DND-41 (cell line): ENCODE measurements at regions not wholly inside any gene's neighbourhood (a gene's known extent, or its start where the extent isn't known, plus 50 kb on each side); places are given as distances from the start of the nearest gene placed in this dataset.
"Not testable (repeated sequence)": the region's sequence is repeated elsewhere in the genome, so short reads cannot be mapped to it uniquely, and the experiment has no call there.

ENCODE experiments used
- ATAC-seq: fragments of 200-7000 bp; cut with Tn5 transposase; 3 replicates; pipeline ENCODE4 v1.9.1; 2021; ENCODE audit warnings: low read depth; ENCODE audit not compliant: insufficient read depth
- DNase-seq: peaks from one replicate; pipeline ENCODE4 v3.0.0-alpha.2; 2020
- H2AFZ ChIP-seq: 2 replicates; pipeline ENCODE4 v1.6.0; 2012; ENCODE audit warnings: low read depth, low read length
- H3K27ac ChIP-seq: 2 replicates; pipeline ENCODE4 v1.5.1; 2012; ENCODE audit warnings: low read length, inconsistent platforms
- H3K27me3 ChIP-seq: fragments of 200-600 bp; sonication (generic); 2 replicates; pipeline ENCODE4 v1.6.0; 2012; ENCODE audit warnings: low read length, mild to moderate bottlenecking, inconsistent platforms; ENCODE audit not compliant: insufficient read depth, poor library complexity
- H3K36me3 ChIP-seq: 2 replicates; pipeline ENCODE4 v1.5.1; 2012; ENCODE audit warnings: low read length, inconsistent platforms; ENCODE audit not compliant: insufficient read depth
- H3K4me1 ChIP-seq: 2 replicates; pipeline ENCODE4 v1.5.1; 2012; ENCODE audit warnings: mild to moderate bottlenecking, low read length; ENCODE audit not compliant: insufficient read depth
- H3K4me2 ChIP-seq: 2 replicates; pipeline ENCODE4 v1.6.0; 2012; ENCODE audit warnings: mild to moderate bottlenecking, moderate library complexity, low read length, inconsistent platforms; ENCODE audit not compliant: insufficient read depth
- H3K4me3 ChIP-seq, 2 experiments: fragments of 200-600 bp in 1 of 2; shearing (Covaris generic) in 1 of 2; 2 replicates each; pipeline ENCODE4 v1.5.1; 2012 to 2016; ENCODE audit warnings: inconsistent platforms in 2 of 2, low read length in 2 of 2, mild to moderate bottlenecking in 2 of 2, low read depth in 1 of 2, moderate library complexity in 1 of 2
- H3K79me2 ChIP-seq: 2 replicates; pipeline ENCODE4 v1.6.0; 2012; ENCODE audit warnings: low read length, inconsistent platforms; ENCODE audit not compliant: insufficient read depth
- H3K9ac ChIP-seq: 2 replicates; pipeline ENCODE4 v1.6.0; 2012; ENCODE audit warnings: low read depth, mild to moderate bottlenecking, inconsistent platforms, low read length, moderate library complexity
- H3K9me3 ChIP-seq: 2 replicates; pipeline ENCODE4 v1.5.1; 2012; ENCODE audit warnings: low read length, moderate library complexity, mild to moderate bottlenecking, inconsistent platforms; ENCODE audit not compliant: insufficient read depth, severe bottlenecking
- H4K20me1 ChIP-seq: 2 replicates; pipeline ENCODE4 v1.6.0; 2012; ENCODE audit warnings: low read length; ENCODE audit not compliant: insufficient read depth
- CTCF ChIP-seq: IDR thresholded peaks from 2 replicates; pipeline ENCODE4 v1.5.1; 2012; ENCODE audit warnings: borderline replicate concordance, low read length, moderate library complexity, mild to moderate bottlenecking; ENCODE audit not compliant: poor library complexity, severe bottlenecking; ENCODE audit errors: extremely low read depth
- EZH2 ChIP-seq: IDR thresholded peaks from 3 replicates; pipeline ENCODE4 v1.6.1; 2012; ENCODE audit warnings: borderline replicate concordance, low read depth, mild to moderate bottlenecking, moderate library complexity, low read length, inconsistent platforms; ENCODE audit not compliant: severe bottlenecking

GRCh38 chr17:31798205-31798724, 60.8 kb downstream of the COPRS start:
- Histone ChIP-seq H3K79me2 (no peaks in the 10 kb centered on the region), H3K9ac (no peak overlapping the region), H3K4me3 (no peak overlapping the region), H4K20me1 (no peaks in the 10 kb centered on the region), H3K4me2 (no peak overlapping the region), H3K4me1 (no peaks in the 10 kb centered on the region), H3K36me3 (no peaks in the 10 kb centered on the region), H3K27ac (no peak overlapping the region), H3K27me3 (peaks cover 4% of the 10 kb centered on the region), H3K9me3 (no peaks in the 10 kb centered on the region), H2AFZ (no peak overlapping the region)
- no peak for TF ChIP-seq CTCF
- TF ChIP-seq EZH2, result no peak
- DNase-seq (no peak), ATAC-seq (no peak)

- not testable (repeated sequence) for H4K20me1 ChIP-seq, H2AFZ ChIP-seq, H3K4me1 ChIP-seq, H3K36me3 ChIP-seq, ATAC-seq, H3K27ac ChIP-seq, H3K9me3 ChIP-seq, H3K4me3 ChIP-seq, H3K27me3 ChIP-seq, DNase-seq, H3K79me2 ChIP-seq, H3K4me2 ChIP-seq, H3K9ac ChIP-seq
Measured at GRCh38 chr17:31795941-31796340, 63.1 kb downstream of the COPRS start.

GRCh38 chr17:31794111-31794510, 64.9 kb downstream of the COPRS start:
- ATAC-seq, result no peak

GRCh38 chr17:31793634-31794033, 65.4 kb downstream of the COPRS start:
- not testable (repeated sequence) for H3K9ac ChIP-seq, H3K4me2 ChIP-seq, H2AFZ ChIP-seq, ATAC-seq, H3K9me3 ChIP-seq, H3K4me1 ChIP-seq, H3K36me3 ChIP-seq, H3K79me2 ChIP-seq, H4K20me1 ChIP-seq, H3K27ac ChIP-seq, DNase-seq, H3K27me3 ChIP-seq, H3K4me3 ChIP-seq

More at GRCh38 chr17:31794111-31794510, 64.9 kb downstream of the COPRS start:
- Histone ChIP-seq H3K4me2 (no peak overlapping the region), H2AFZ (no peak overlapping the region), H3K9me3 (no peaks in the 10 kb centered on the region), H3K4me1 (no peaks in the 10 kb centered on the region), H3K36me3 (no peaks in the 10 kb centered on the region), H3K79me2 (no peaks in the 10 kb centered on the region), H3K27me3 (no peaks in the 10 kb centered on the region), H3K27ac (no peak overlapping the region), H4K20me1 (no peaks in the 10 kb centered on the region), H3K4me3 (no peak overlapping the region), H3K9ac (no peak overlapping the region)
- no peak for TF ChIP-seq CTCF
- TF ChIP-seq EZH2, result no peak
- DNase-seq, result no peak
